ENCODE measurements at regions not wholly inside any gene's neighbourhood (a gene's known extent, or its start where the extent isn't known, plus 50 kb on each side); places are given as distances from the start of the nearest gene placed in this dataset.

- RAD21 ChIA-PET (ENCODE audit: low non-redundant PET in 1 of 2, low total read pairs in 2 of 2, uncharacterized antibody in 2 of 2, unreplicated experiment in 2 of 2): no interaction called here
- Histone ChIP-seq H3K36me3 (ENCODE audit: control insufficient read depth in 1 of 2, insufficient read depth in 2 of 2, low read length in 2 of 2) (no peaks in the 10 kb centered on the region), H3K27ac (ENCODE audit: low read depth, low read length) (no peak overlapping the region), H3K27me3 (ENCODE audit: insufficient read depth, low read length) (peaks cover 43% of the 10 kb centered on the region), H3K79me2 (ENCODE audit: insufficient read depth, low read length) (no peaks in the 10 kb centered on the region), H2AFZ (ENCODE audit: low read depth, low read length, poor library complexity, severe bottlenecking) (no peak overlapping the region), H3K4me2 (ENCODE audit: low read length) (no peak overlapping the region), H3K4me3 (replicated peaks in 1 of 2; ENCODE audit: low read depth in 1 of 2, low read length in 2 of 2) (no peak overlapping the region), H3K9me2 (ENCODE audit: insufficient read depth) (no peaks in the 10 kb centered on the region), H3K4me1 (ENCODE audit: control insufficient read depth in 1 of 2, insufficient read depth in 2 of 2, low read length in 2 of 2) (no peaks in the 10 kb centered on the region), H3K9me3 (ENCODE audit: control insufficient read depth in 1 of 2, insufficient read depth in 1 of 2, low read depth in 1 of 2, low read length in 2 of 2) (no peaks in the 10 kb centered on the region), H3K9ac (ENCODE audit: low read length) (no peak overlapping the region), H4K20me1 (ENCODE audit: insufficient read depth) (no peaks in the 10 kb centered on the region)
- no peak for ATAC-seq
- intact Hi-C loops (cut with micrococcal nuclease): no loop called here
- BruUV-seq (replicated peaks): no TSS peak
- TF ChIP-seq EZH2phosphoT487 (IDR thresholded peaks at IDR 0.05; ENCODE audit: borderline replicate concordance): no peak
- TF ChIP-seq, protein P1, sequence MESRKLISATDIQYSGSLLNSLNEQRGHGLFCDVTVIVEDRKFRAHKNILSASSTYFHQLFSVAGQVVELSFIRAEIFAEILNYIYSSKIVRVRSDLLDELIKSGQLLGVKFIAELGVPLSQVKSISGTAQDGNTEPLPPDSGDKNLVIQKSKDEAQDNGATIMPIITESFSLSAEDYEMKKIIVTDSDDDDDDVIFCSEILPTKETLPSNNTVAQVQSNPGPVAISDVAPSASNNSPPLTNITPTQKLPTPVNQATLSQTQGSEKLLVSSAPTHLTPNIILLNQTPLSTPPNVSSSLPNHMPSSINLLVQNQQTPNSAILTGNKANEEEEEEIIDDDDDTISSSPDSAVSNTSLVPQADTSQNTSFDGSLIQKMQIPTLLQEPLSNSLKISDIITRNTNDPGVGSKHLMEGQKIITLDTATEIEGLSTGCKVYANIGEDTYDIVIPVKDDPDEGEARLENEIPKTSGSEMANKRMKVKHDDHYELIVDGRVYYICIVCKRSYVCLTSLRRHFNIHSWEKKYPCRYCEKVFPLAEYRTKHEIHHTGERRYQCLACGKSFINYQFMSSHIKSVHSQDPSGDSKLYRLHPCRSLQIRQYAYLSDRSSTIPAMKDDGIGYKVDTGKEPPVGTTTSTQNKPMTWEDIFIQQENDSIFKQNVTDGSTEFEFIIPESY (IDR thresholded peaks at IDR 0.05; ENCODE audit: extremely low read depth, insufficient replicate concordance, low read length): no peak
- no peak for TF ChIP-seq YY1 (IDR thresholded peaks at IDR 0.05; ENCODE audit: extremely low read depth, insufficient replicate concordance, low read depth, low read length)
- no peak for TF ChIP-seq EGR1 (IDR thresholded peaks at IDR 0.05; ENCODE audit: low read depth)
- no peak for TF ChIP-seq SP1 (IDR thresholded peaks at IDR 0.05; ENCODE audit: low read depth)
- no peak for TF ChIP-seq POLR2A (IDR thresholded peaks at IDR 0.05; ENCODE audit: borderline replicate concordance, extremely low read depth, insufficient read depth, insufficient read length)
- TF ChIP-seq, protein P2, sequence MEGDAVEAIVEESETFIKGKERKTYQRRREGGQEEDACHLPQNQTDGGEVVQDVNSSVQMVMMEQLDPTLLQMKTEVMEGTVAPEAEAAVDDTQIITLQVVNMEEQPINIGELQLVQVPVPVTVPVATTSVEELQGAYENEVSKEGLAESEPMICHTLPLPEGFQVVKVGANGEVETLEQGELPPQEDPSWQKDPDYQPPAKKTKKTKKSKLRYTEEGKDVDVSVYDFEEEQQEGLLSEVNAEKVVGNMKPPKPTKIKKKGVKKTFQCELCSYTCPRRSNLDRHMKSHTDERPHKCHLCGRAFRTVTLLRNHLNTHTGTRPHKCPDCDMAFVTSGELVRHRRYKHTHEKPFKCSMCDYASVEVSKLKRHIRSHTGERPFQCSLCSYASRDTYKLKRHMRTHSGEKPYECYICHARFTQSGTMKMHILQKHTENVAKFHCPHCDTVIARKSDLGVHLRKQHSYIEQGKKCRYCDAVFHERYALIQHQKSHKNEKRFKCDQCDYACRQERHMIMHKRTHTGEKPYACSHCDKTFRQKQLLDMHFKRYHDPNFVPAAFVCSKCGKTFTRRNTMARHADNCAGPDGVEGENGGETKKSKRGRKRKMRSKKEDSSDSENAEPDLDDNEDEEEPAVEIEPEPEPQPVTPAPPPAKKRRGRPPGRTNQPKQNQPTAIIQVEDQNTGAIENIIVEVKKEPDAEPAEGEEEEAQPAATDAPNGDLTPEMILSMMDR (IDR thresholded peaks at IDR 0.05 in 2 of 3, conservative IDR thresholded peaks at IDR 0.05 in 1 of 3; ENCODE audit: borderline replicate concordance in 1 of 3, insufficient read depth in 1 of 3, low read depth in 2 of 3, low read length in 2 of 3): no peak
- no peak for TF ChIP-seq SRF (IDR thresholded peaks at IDR 0.05; ENCODE audit: low read depth)
- TF ChIP-seq JUND (IDR thresholded peaks at IDR 0.05): no peak
- no peak for TF ChIP-seq SIN3A (IDR thresholded peaks at IDR 0.05; ENCODE audit: low read depth)
- no peak for TF ChIP-seq CEBPB (IDR thresholded peaks at IDR 0.05; ENCODE audit: low read depth)
- no peak for TF ChIP-seq REST (IDR thresholded peaks at IDR 0.05; ENCODE audit: low read depth)
- TF ChIP-seq, protein P3, sequence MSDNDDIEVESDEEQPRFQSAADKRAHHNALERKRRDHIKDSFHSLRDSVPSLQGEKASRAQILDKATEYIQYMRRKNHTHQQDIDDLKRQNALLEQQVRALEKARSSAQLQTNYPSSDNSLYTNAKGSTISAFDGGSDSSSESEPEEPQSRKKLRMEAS (IDR thresholded peaks at IDR 0.05): no peak
- TF ChIP-seq ELF1 (IDR thresholded peaks at IDR 0.05; ENCODE audit: borderline replicate concordance, low read depth): no peak
- no peak for TF ChIP-seq FOSL1 (IDR thresholded peaks at IDR 0.05; ENCODE audit: low read depth)
- POLR2A ChIA-PET: no interaction called here
- no peak for DNase-seq (ENCODE audit: low read depth, low spot score)
- CTCF ChIA-PET: no interaction called here
Observed at GRCh38 chr2:20935168-20935775, 108.6 kb downstream of the APOB start.
